Loucy (cell line): ENCODE measurements at regions not wholly inside any gene's neighbourhood (a gene's known extent, or its start where the extent isn't known, plus 50 kb on each side); places are given as distances from the start of the nearest gene placed in this dataset.

Source experiments
- CTCF ChIP-seq: fragments of 200-600 bp; sonication (generic); conservative IDR thresholded peaks from 2 replicates; pipeline ENCODE4 v1.5.1; 2014; ENCODE audit warnings: mild to moderate bottlenecking, antibody characterized with exemption, low read length
- EZH2phosphoT487 ChIP-seq: fragments of 200-600 bp; IDR thresholded peaks from 2 replicates; pipeline ENCODE4 v1.6.1; 2018; ENCODE audit warnings: antibody characterized with exemption, mild to moderate bottlenecking, moderate library complexity, borderline replicate concordance

- TF ChIP-seq CTCF = no peak
- no peak for TF ChIP-seq EZH2phosphoT487
Measured at GRCh38 chr18:62450546-62451410, 72.0 kb upstream of the ZCCHC2 start.
